ENCODE measurements at regions not wholly inside any gene's neighbourhood (a gene's known extent, or its start where the extent isn't known, plus 50 kb on each side); places are given as distances from the start of the nearest gene placed in this dataset.

GRCh38 chr7:12898004-12898403, 210.6 kb downstream of the ARL4A start:
- no peak overlapping the region for H3K4me3 ChIP-seq
- WGBS, 5 donors = 84 to 93% (median 91%) methylated on average over 2 of the region's 2 CpGs

GRCh38 chr7:12898620-12899019, 211.2 kb downstream of the ARL4A start:
- no peaks in the 10 kb centered on the region for H3K9me3 ChIP-seq
- no peak overlapping the region for H3K4me3 ChIP-seq
- no peaks in the 10 kb centered on the region for H3K27me3 ChIP-seq
- DNase-seq = no peak
- no peaks in the 10 kb centered on the region for H3K36me3 ChIP-seq
- no peak overlapping the region for H3K27ac ChIP-seq
- TF ChIP-seq POLR2AphosphoS5 (IDR thresholded peaks at IDR 0.05) = no peak
- TF ChIP-seq POLR2A (IDR thresholded peaks at IDR 0.05) = no peak
- TF ChIP-seq CTCF (IDR thresholded peaks at IDR 0.05) = no peak
- intact Hi-C loops (cut with DNase I; ENCODE audit: low total_unique reads) = no loop called here
- no peaks in the 10 kb centered on the region for H3K4me1 ChIP-seq
- WGBS, 5 donors = 80 to 88% (median 82%) methylated on average over 3 of the region's 3 CpGs

More at GRCh38 chr7:12898004-12898403, 210.6 kb downstream of the ARL4A start:
- no peaks in the 10 kb centered on the region for H3K4me1 ChIP-seq
- H3K27me3 ChIP-seq = no peaks in the 10 kb centered on the region
- H3K27ac ChIP-seq = no peak overlapping the region
- no peak for DNase-seq
- H3K36me3 ChIP-seq = no peaks in the 10 kb centered on the region
- intact Hi-C loops (cut with DNase I; ENCODE audit: low total_unique reads) = no loop called here
- TF ChIP-seq EP300 (IDR thresholded peaks at IDR 0.05) (no peak), POLR2AphosphoS5 (IDR thresholded peaks at IDR 0.05) (no peak), CTCF (IDR thresholded peaks at IDR 0.05) (no peak), POLR2A (IDR thresholded peaks at IDR 0.05) (no peak)
- H3K9me3 ChIP-seq = no peaks in the 10 kb centered on the region

- H3K9me3 ChIP-seq = no peaks in the 10 kb centered on the region
- intact Hi-C loops (cut with DNase I; ENCODE audit: low total_unique reads) = no loop called here
- TF ChIP-seq POLR2A (IDR thresholded peaks at IDR 0.05) = no peak
- no peak for TF ChIP-seq CTCF (IDR thresholded peaks at IDR 0.05)
- TF ChIP-seq POLR2AphosphoS5 (IDR thresholded peaks at IDR 0.05) = no peak
- TF ChIP-seq EP300 (IDR thresholded peaks at IDR 0.05) = no peak
- 84 to 93% (median 89%) methylated on average over 5 of the region's 5 CpGs for WGBS, 5 donors
- no peak for DNase-seq
- H3K27me3 ChIP-seq = no peaks in the 10 kb centered on the region
- H3K27ac ChIP-seq = no peak overlapping the region
- H3K4me1 ChIP-seq = no peaks in the 10 kb centered on the region
- no peaks in the 10 kb centered on the region for H3K36me3 ChIP-seq
- no peak overlapping the region for H3K4me3 ChIP-seq
These were observed 218.2 kb downstream of the ARL4A start for GRCh38 chr7:12905671-12906070.

GRCh38 chr7:12907774-12908173, 220.3 kb downstream of the ARL4A start:
- Histone ChIP-seq H3K4me3 (no peak overlapping the region), H3K36me3 (no peaks in the 10 kb centered on the region), H3K27ac (no peak overlapping the region), H3K27me3 (no peaks in the 10 kb centered on the region), H3K9me3 (no peaks in the 10 kb centered on the region), H3K4me1 (no peaks in the 10 kb centered on the region)
- intact Hi-C loops (cut with DNase I; ENCODE audit: low total_unique reads) = no loop called here
- TF ChIP-seq POLR2A (IDR thresholded peaks at IDR 0.05) = no peak
- no peak for TF ChIP-seq CTCF (IDR thresholded peaks at IDR 0.05)
- TF ChIP-seq POLR2AphosphoS5 (IDR thresholded peaks at IDR 0.05) = no peak
- no peak for TF ChIP-seq EP300 (IDR thresholded peaks at IDR 0.05)
- 77 to 94% (median 89%) methylated on average over 2 of the region's 2 CpGs for WGBS, 5 donors
- no peak for DNase-seq

All from stomach (tissue), 8 donors.